ENCODE measurements at regions not wholly inside any gene's neighbourhood (a gene's known extent, or its start where the extent isn't known, plus 50 kb on each side); places are given as distances from the start of the nearest gene placed in this dataset.
"Not testable (repeated sequence)": the region's sequence is repeated elsewhere in the genome, so short reads cannot be mapped to it uniquely, and the experiment has no call there.

- TF ChIP-seq POLR2A, CTCF (IDR thresholded peaks at IDR 0.05): not testable (repeated sequence)
Measured at GRCh38 chr20:30289049-30289448, 968.4 kb upstream of the DEFB115 start.
